ENCODE measurements at regions not wholly inside any gene's neighbourhood (a gene's known extent, or its start where the extent isn't known, plus 50 kb on each side); places are given as distances from the start of the nearest gene placed in this dataset.
"Not testable (repeated sequence)": the region's sequence is repeated elsewhere in the genome, so short reads cannot be mapped to it uniquely, and the experiment has no call there.

DNA sequence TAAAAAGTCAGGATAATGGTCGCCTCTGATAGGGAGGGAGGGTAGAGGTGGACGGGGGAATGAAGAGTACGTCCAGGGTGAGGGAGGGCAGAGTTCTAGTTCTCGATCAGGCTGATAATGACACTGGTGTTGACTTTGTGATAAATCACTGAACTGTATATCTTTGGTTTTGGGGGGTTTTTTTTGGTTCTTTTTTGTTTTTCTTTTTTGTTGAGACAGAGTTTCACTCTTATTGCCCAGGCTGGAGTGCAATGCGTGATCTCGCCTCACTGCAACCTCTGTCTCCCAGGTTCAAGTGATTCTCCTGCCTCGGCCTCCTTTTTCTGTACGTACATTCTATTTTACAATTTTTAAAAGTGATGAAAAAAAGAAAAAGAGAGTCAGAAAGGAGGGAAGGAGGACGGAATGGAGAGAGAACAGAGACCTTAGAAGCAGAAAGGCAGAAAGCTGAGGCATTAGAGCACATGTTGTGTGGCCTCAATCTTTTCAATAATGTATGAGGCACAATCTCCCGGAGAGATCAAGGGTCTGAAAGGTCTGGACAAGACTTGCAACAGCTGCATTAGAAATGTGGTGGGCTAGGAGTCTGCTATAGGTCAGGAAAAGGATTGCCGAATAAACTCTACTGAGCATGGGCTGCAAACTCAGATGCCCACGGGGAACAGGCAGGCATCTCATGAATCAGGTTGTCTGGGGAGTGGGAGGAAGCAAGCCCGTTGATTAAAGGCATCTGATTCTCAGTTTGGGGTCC is 174.8 kb downstream of the TOMM20 start:
- Histone ChIP-seq H3K9me3 (ENCODE audit: control insufficient read depth in 1 of 2, insufficient read depth in 1 of 2, low read depth in 1 of 2, low read length in 2 of 2) (no peaks in the 10 kb centered on the region), H3K27me3 (ENCODE audit: insufficient read depth, low read length) (peaks cover 6% of the 10 kb centered on the region; the same call in 1 of the 2 replicates), H2AFZ (ENCODE audit: low read depth, low read length, poor library complexity, severe bottlenecking) (no peak overlapping the region), H3K27ac (ENCODE audit: low read depth, low read length) (no peak overlapping the region), H3K4me2 (ENCODE audit: low read length) (no peak overlapping the region), H3K9ac (ENCODE audit: low read length) (no peak overlapping the region), H3K79me2 (ENCODE audit: insufficient read depth, low read length) (no peaks in the 10 kb centered on the region), H3K9me2 (ENCODE audit: insufficient read depth) (no peaks in the 10 kb centered on the region), H4K20me1 (ENCODE audit: insufficient read depth) (no peaks in the 10 kb centered on the region), H3K36me3 (ENCODE audit: control insufficient read depth in 1 of 2, insufficient read depth in 2 of 2, low read length in 2 of 2) (no peaks in the 10 kb centered on the region), H3K4me1 (ENCODE audit: control insufficient read depth in 1 of 2, insufficient read depth in 2 of 2, low read length in 2 of 2) (peaks cover 21 to 28% of the 10 kb centered on the region in 2 experiments), H3K4me3 (replicated peaks in 1 of 2; ENCODE audit: low read depth in 1 of 2, low read length in 2 of 2) (no peak overlapping the region)
- CTCF ChIA-PET: no interaction called here
- ATAC-seq (no peak), DNase-seq (ENCODE audit: low read depth, low spot score) (no peak)
- POLR2A ChIA-PET: interaction anchor here (0.8 kb wide), 1 partner anchor 343 kb away, joined by 3 read pairs; no protein-coding TSS in a partner anchor
- TF ChIP-seq JUND (IDR thresholded peaks at IDR 0.05): no peak
- no peak for TF ChIP-seq EZH2phosphoT487 (IDR thresholded peaks at IDR 0.05; ENCODE audit: borderline replicate concordance)
- TF ChIP-seq POLR2A (IDR thresholded peaks at IDR 0.05; ENCODE audit: borderline replicate concordance, extremely low read depth, insufficient read depth, insufficient read length): no peak
- RAD21 ChIA-PET (ENCODE audit: low non-redundant PET in 1 of 2, low total read pairs in 2 of 2, uncharacterized antibody in 2 of 2, unreplicated experiment in 2 of 2): no interaction called here
- no TSS peak for BruUV-seq (replicated peaks)
- intact Hi-C loops (cut with micrococcal nuclease): no loop called here

DNA sequence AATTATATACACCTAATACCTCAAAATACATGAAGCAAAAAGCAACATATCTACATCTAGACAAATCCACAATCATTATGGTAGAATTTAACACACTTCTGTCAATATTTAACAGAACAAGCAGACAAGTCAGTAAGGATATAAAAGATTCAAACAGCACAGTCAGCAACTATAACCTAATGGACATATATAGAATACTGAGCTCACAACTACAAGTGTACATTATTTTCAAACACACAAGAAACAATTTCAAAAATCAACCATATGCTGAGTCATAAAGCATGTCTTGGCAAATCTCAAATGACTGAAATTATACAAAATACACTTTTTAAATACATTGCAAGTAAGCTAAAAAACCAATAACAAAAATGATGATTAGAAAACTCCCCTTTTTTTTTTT is 178.0 kb downstream of the TOMM20 start:
- Histone ChIP-seq H3K79me2 (ENCODE audit: insufficient read depth, low read length) (no peaks in the 10 kb centered on the region), H3K9ac (ENCODE audit: low read length) (no peak overlapping the region), H3K36me3 (ENCODE audit: control insufficient read depth in 1 of 2, insufficient read depth in 2 of 2, low read length in 2 of 2) (no peaks in the 10 kb centered on the region), H2AFZ (ENCODE audit: low read depth, low read length, poor library complexity, severe bottlenecking) (peak overlapping the region; percentile 58), H3K9me3 (ENCODE audit: control insufficient read depth in 1 of 2, insufficient read depth in 1 of 2, low read depth in 1 of 2, low read length in 2 of 2) (no peaks in the 10 kb centered on the region), H3K4me1 (ENCODE audit: control insufficient read depth in 1 of 2, insufficient read depth in 2 of 2, low read length in 2 of 2) (peaks cover 0 to 6% of the 10 kb centered on the region in 2 experiments; a peak in 3 of 4 replicates), H3K4me3 (replicated peaks in 1 of 2; ENCODE audit: low read depth in 1 of 2, low read length in 2 of 2) (no peak overlapping the region), H3K9me2 (ENCODE audit: insufficient read depth) (no peaks in the 10 kb centered on the region), H3K4me2 (ENCODE audit: low read length) (no peak overlapping the region), H4K20me1 (ENCODE audit: insufficient read depth) (no peaks in the 10 kb centered on the region), H3K27ac (ENCODE audit: low read depth, low read length) (no peak overlapping the region), H3K27me3 (ENCODE audit: insufficient read depth, low read length) (peaks cover 6% of the 10 kb centered on the region; the same call in 1 of the 2 replicates)
- DNase-seq (ENCODE audit: low read depth, low spot score) (no peak), ATAC-seq (no peak)
- RAD21 ChIA-PET (ENCODE audit: low non-redundant PET in 1 of 2, low total read pairs in 2 of 2, uncharacterized antibody in 2 of 2, unreplicated experiment in 2 of 2): no interaction called here
- no TSS peak for BruUV-seq (replicated peaks)
- intact Hi-C loops (cut with micrococcal nuclease): no loop called here
- TF ChIP-seq, protein P1, sequence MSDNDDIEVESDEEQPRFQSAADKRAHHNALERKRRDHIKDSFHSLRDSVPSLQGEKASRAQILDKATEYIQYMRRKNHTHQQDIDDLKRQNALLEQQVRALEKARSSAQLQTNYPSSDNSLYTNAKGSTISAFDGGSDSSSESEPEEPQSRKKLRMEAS (IDR thresholded peaks at IDR 0.05): no peak
- TF ChIP-seq POLR2A (IDR thresholded peaks at IDR 0.05; ENCODE audit: borderline replicate concordance, extremely low read depth, insufficient read depth, insufficient read length) (no peak), RAD21 (IDR thresholded peaks at IDR 0.05; ENCODE audit: low read depth) (no peak), EGR1 (IDR thresholded peaks at IDR 0.05; ENCODE audit: low read depth) (no peak)
- TF ChIP-seq, protein P2, sequence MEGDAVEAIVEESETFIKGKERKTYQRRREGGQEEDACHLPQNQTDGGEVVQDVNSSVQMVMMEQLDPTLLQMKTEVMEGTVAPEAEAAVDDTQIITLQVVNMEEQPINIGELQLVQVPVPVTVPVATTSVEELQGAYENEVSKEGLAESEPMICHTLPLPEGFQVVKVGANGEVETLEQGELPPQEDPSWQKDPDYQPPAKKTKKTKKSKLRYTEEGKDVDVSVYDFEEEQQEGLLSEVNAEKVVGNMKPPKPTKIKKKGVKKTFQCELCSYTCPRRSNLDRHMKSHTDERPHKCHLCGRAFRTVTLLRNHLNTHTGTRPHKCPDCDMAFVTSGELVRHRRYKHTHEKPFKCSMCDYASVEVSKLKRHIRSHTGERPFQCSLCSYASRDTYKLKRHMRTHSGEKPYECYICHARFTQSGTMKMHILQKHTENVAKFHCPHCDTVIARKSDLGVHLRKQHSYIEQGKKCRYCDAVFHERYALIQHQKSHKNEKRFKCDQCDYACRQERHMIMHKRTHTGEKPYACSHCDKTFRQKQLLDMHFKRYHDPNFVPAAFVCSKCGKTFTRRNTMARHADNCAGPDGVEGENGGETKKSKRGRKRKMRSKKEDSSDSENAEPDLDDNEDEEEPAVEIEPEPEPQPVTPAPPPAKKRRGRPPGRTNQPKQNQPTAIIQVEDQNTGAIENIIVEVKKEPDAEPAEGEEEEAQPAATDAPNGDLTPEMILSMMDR (IDR thresholded peaks at IDR 0.05 in 2 of 3, conservative IDR thresholded peaks at IDR 0.05 in 1 of 3; ENCODE audit: borderline replicate concordance in 1 of 3, insufficient read depth in 1 of 3, low read depth in 2 of 3, low read length in 2 of 3): no peak
- CTCF ChIA-PET: no interaction called here
- POLR2A ChIA-PET: interaction anchor here (0.7 kb wide), 1 partner anchor 43 kb away, joined by 3 read pairs; no protein-coding TSS in a partner anchor

DNA sequence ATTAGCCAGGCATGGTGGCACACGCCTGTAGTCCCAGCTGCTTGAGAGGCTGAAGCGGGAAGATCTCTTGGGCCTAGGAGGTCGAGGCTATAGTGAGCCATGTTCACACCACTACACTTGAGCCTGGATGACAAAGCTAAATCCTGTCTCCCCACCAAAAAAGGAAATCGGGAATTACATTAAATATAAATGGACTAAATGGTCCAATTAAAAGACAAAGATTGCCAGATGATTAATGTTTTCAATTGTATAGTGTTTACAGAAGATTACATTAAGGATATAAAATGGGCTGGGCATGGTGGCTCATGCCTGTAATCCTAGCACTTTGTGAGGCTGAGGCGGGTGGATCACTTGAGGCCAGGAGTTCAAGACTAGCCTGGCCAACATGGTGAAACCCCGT is 179.1 kb downstream of the TOMM20 start:
- intact Hi-C loops (cut with micrococcal nuclease); H3K4me2 ChIP-seq (ENCODE audit: low read length); ATAC-seq; H3K79me2 ChIP-seq (ENCODE audit: insufficient read depth, low read length); H4K20me1 ChIP-seq (ENCODE audit: insufficient read depth); H3K4me3 ChIP-seq (replicated peaks in 1 of 2; ENCODE audit: low read depth in 1 of 2, low read length in 2 of 2); POLR2A ChIA-PET; H3K36me3 ChIP-seq (ENCODE audit: control insufficient read depth in 1 of 2, insufficient read depth in 2 of 2, low read length in 2 of 2); H3K4me1 ChIP-seq (ENCODE audit: control insufficient read depth in 1 of 2, insufficient read depth in 2 of 2, low read length in 2 of 2); CTCF ChIA-PET; H3K27ac ChIP-seq (ENCODE audit: low read depth, low read length); H3K27me3 ChIP-seq (ENCODE audit: insufficient read depth, low read length); H2AFZ ChIP-seq (ENCODE audit: low read depth, low read length, poor library complexity, severe bottlenecking); RAD21 ChIA-PET (ENCODE audit: low non-redundant PET in 1 of 2, low total read pairs in 2 of 2, uncharacterized antibody in 2 of 2, unreplicated experiment in 2 of 2); BruUV-seq (replicated peaks); H3K9ac ChIP-seq (ENCODE audit: low read length); DNase-seq (ENCODE audit: low read depth, low spot score); H3K9me2 ChIP-seq (ENCODE audit: insufficient read depth); H3K9me3 ChIP-seq (ENCODE audit: control insufficient read depth in 1 of 2, insufficient read depth in 1 of 2, low read depth in 1 of 2, low read length in 2 of 2): not testable (repeated sequence)
